ENCODE measurements at regions not wholly inside any gene's neighbourhood (a gene's known extent, or its start where the extent isn't known, plus 50 kb on each side); places are given as distances from the start of the nearest gene placed in this dataset.

GRCh38 chr3:30470496-30470895 is 135.9 kb upstream of the TGFBR2 start:
- H3K4me1 Mint-ChIP-seq (ENCODE audit: low read depth): peaks cover 38% of the 10 kb centered on the region
- DNase-seq (ENCODE audit: low spot score): no peak
- H3K9me3 Mint-ChIP-seq (ENCODE audit: low read depth): peaks cover 5% of the 10 kb centered on the region
- peaks cover 3% of the 10 kb centered on the region for H3K36me3 Mint-ChIP-seq (ENCODE audit: low read depth)
- H3K27ac Mint-ChIP-seq (ENCODE audit: unreplicated experiment): peak overlapping the region; percentile 76
- no peak for TF ChIP-seq CTCF (IDR thresholded peaks at IDR 0.05)
- no peaks in the 10 kb centered on the region for H3K27me3 Mint-ChIP-seq (ENCODE audit: low read depth)
- no peak overlapping the region for H3K4me3 Mint-ChIP-seq (ENCODE audit: unreplicated experiment)

- no peaks in the 10 kb centered on the region for H3K27me3 Mint-ChIP-seq (ENCODE audit: low read depth)
- H3K36me3 Mint-ChIP-seq (ENCODE audit: low read depth): peaks cover 3% of the 10 kb centered on the region
- no peak for DNase-seq (ENCODE audit: low spot score)
- H3K27ac Mint-ChIP-seq (ENCODE audit: unreplicated experiment): peak overlapping the region; percentile 49
- peaks cover 38% of the 10 kb centered on the region for H3K4me1 Mint-ChIP-seq (ENCODE audit: low read depth)
- peaks cover 5% of the 10 kb centered on the region for H3K9me3 Mint-ChIP-seq (ENCODE audit: low read depth)
- no peak overlapping the region for H3K4me3 Mint-ChIP-seq (ENCODE audit: unreplicated experiment)
- TF ChIP-seq CTCF (IDR thresholded peaks at IDR 0.05): no peak
Observed at GRCh38 chr3:30471066-30471465, 135.3 kb upstream of the TGFBR2 start.

GRCh38 chr3:30471796-30472489 is 134.5 kb upstream of the TGFBR2 start:
- Mint-ChIP-seq H3K27me3 (ENCODE audit: low read depth) (no peaks in the 10 kb centered on the region), H3K27ac (ENCODE audit: unreplicated experiment) (no peak overlapping the region), H3K9me3 (ENCODE audit: low read depth) (peaks cover 5% of the 10 kb centered on the region), H3K4me3 (ENCODE audit: unreplicated experiment) (no peak overlapping the region), H3K4me1 (ENCODE audit: low read depth) (peaks cover 45% of the 10 kb centered on the region), H3K36me3 (ENCODE audit: low read depth) (peaks cover 3% of the 10 kb centered on the region)
- no peak for TF ChIP-seq CTCF (IDR thresholded peaks at IDR 0.05)
- DNase-seq (ENCODE audit: low spot score): no peak

- DNase-seq (ENCODE audit: low spot score): no peak
- no peak overlapping the region for H3K27ac Mint-ChIP-seq (ENCODE audit: unreplicated experiment)
- peaks cover 34% of the 10 kb centered on the region for H3K4me1 Mint-ChIP-seq (ENCODE audit: low read depth)
- H3K9me3 Mint-ChIP-seq (ENCODE audit: low read depth): peaks cover 5% of the 10 kb centered on the region
- H3K27me3 Mint-ChIP-seq (ENCODE audit: low read depth): no peaks in the 10 kb centered on the region
- no peak overlapping the region for H3K4me3 Mint-ChIP-seq (ENCODE audit: unreplicated experiment)
- peaks cover 3% of the 10 kb centered on the region for H3K36me3 Mint-ChIP-seq (ENCODE audit: low read depth)
- TF ChIP-seq CTCF (IDR thresholded peaks at IDR 0.05): no peak
Observed at GRCh38 chr3:30473374-30474051, 132.9 kb upstream of the TGFBR2 start.

GRCh38 chr3:30474371-30474770 is 132.0 kb upstream of the TGFBR2 start:
- H3K4me3 Mint-ChIP-seq (ENCODE audit: unreplicated experiment): no peak overlapping the region
- H3K36me3 Mint-ChIP-seq (ENCODE audit: low read depth): peaks cover 3% of the 10 kb centered on the region
- H3K9me3 Mint-ChIP-seq (ENCODE audit: low read depth): peaks cover 7% of the 10 kb centered on the region
- TF ChIP-seq CTCF (IDR thresholded peaks at IDR 0.05): no peak
- H3K27me3 Mint-ChIP-seq (ENCODE audit: low read depth): no peaks in the 10 kb centered on the region
- H3K4me1 Mint-ChIP-seq (ENCODE audit: low read depth): peaks cover 34% of the 10 kb centered on the region
- DNase-seq (ENCODE audit: low spot score): no peak
- H3K27ac Mint-ChIP-seq (ENCODE audit: unreplicated experiment): no peak overlapping the region
